ENCODE measurements at regions not wholly inside any gene's neighbourhood (a gene's known extent, or its start where the extent isn't known, plus 50 kb on each side); places are given as distances from the start of the nearest gene placed in this dataset.
"Not testable (repeated sequence)": the region's sequence is repeated elsewhere in the genome, so short reads cannot be mapped to it uniquely, and the experiment has no call there.

DNA sequence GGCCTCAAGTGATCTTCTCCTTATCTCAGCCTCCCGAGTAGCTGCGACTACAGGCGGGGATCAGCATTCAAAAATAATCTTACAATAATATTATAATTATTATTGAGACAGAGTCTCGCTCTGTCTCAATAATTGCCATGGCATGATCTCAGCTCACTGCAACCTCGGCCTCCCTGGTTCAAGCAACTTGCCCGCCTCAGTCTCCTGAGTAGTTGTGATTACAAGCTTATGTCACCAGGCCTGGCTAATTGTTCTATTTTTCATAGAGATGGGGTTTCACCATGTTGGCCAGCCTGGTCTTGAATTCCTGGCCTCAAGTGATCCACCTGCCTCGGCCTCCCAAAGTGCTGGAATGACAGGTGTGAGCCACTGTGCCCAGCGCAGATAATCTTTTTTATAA is 1944.8 kb upstream of the DEFB115 start:
- TF ChIP-seq, protein P1, sequence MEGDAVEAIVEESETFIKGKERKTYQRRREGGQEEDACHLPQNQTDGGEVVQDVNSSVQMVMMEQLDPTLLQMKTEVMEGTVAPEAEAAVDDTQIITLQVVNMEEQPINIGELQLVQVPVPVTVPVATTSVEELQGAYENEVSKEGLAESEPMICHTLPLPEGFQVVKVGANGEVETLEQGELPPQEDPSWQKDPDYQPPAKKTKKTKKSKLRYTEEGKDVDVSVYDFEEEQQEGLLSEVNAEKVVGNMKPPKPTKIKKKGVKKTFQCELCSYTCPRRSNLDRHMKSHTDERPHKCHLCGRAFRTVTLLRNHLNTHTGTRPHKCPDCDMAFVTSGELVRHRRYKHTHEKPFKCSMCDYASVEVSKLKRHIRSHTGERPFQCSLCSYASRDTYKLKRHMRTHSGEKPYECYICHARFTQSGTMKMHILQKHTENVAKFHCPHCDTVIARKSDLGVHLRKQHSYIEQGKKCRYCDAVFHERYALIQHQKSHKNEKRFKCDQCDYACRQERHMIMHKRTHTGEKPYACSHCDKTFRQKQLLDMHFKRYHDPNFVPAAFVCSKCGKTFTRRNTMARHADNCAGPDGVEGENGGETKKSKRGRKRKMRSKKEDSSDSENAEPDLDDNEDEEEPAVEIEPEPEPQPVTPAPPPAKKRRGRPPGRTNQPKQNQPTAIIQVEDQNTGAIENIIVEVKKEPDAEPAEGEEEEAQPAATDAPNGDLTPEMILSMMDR (IDR thresholded peaks at IDR 0.05): not testable (repeated sequence)
- not testable (repeated sequence) for TF ChIP-seq ZFX (IDR thresholded peaks at IDR 0.05; ENCODE audit: borderline replicate concordance)
